ENCODE measurements at regions not wholly inside any gene's neighbourhood (a gene's known extent, or its start where the extent isn't known, plus 50 kb on each side); places are given as distances from the start of the nearest gene placed in this dataset.

GRCh38 chr20:6469695-6470094 lies 297.8 kb upstream of the BMP2 start:
- Histone ChIP-seq H3K4me3 (replicated peaks; ENCODE audit: insufficient read depth, low read length) (no peak overlapping the region), H3K27me3 (ENCODE audit: insufficient read depth, poor library complexity, severe bottlenecking) (peaks cover 5% of the 10 kb centered on the region), H3K27ac (replicated peaks) (no peak overlapping the region)
- TF ChIP-seq SPI1 (IDR thresholded peaks at IDR 0.05; ENCODE audit: borderline replicate concordance, low read depth) (no peak), POLR2AphosphoS5 (IDR thresholded peaks at IDR 0.05; ENCODE audit: low read depth) (no peak), GABPA (IDR thresholded peaks at IDR 0.05; ENCODE audit: low read depth) (no peak), CTCF (IDR thresholded peaks at IDR 0.05; ENCODE audit: insufficient read depth, low read length) (no peak), REST (IDR thresholded peaks at IDR 0.05; ENCODE audit: insufficient replicate concordance, low read depth) (no peak)
- no peak for DNase-seq (ENCODE audit: low read depth in 1 of 2, low spot score in 1 of 2)

- Histone ChIP-seq H3K27ac (replicated peaks) (no peak overlapping the region), H3K27me3 (ENCODE audit: insufficient read depth, poor library complexity, severe bottlenecking) (peaks cover 5% of the 10 kb centered on the region), H3K4me3 (replicated peaks; ENCODE audit: insufficient read depth, low read length) (no peak overlapping the region)
- DNase-seq (ENCODE audit: low read depth in 1 of 2, low spot score in 1 of 2) = no peak
- TF ChIP-seq SPI1 (IDR thresholded peaks at IDR 0.05; ENCODE audit: borderline replicate concordance, low read depth) (no peak), REST (IDR thresholded peaks at IDR 0.05; ENCODE audit: insufficient replicate concordance, low read depth) (no peak), POLR2AphosphoS5 (IDR thresholded peaks at IDR 0.05; ENCODE audit: low read depth) (no peak), GABPA (IDR thresholded peaks at IDR 0.05; ENCODE audit: low read depth) (no peak), CTCF (IDR thresholded peaks at IDR 0.05; ENCODE audit: insufficient read depth, low read length) (no peak)
Observed at GRCh38 chr20:6468423-6469116, 298.9 kb upstream of the BMP2 start.

- H3K27me3 ChIP-seq (ENCODE audit: insufficient read depth, poor library complexity, severe bottlenecking) = peaks cover 5% of the 10 kb centered on the region
- no peak overlapping the region for H3K27ac ChIP-seq (replicated peaks)
- DNase-seq (ENCODE audit: low read depth in 1 of 2, low spot score in 1 of 2) = no peak
- TF ChIP-seq GABPA (IDR thresholded peaks at IDR 0.05; ENCODE audit: low read depth) (no peak), SPI1 (IDR thresholded peaks at IDR 0.05; ENCODE audit: borderline replicate concordance, low read depth) (no peak), CTCF (IDR thresholded peaks at IDR 0.05; ENCODE audit: insufficient read depth, low read length) (no peak), POLR2AphosphoS5 (IDR thresholded peaks at IDR 0.05; ENCODE audit: low read depth) (no peak), REST (IDR thresholded peaks at IDR 0.05; ENCODE audit: insufficient replicate concordance, low read depth) (no peak)
- H3K4me3 ChIP-seq (replicated peaks; ENCODE audit: insufficient read depth, low read length) = no peak overlapping the region
Observed at GRCh38 chr20:6467562-6467961, 299.9 kb upstream of the BMP2 start.

Measured in HL-60 (cell line).